ENCODE measurements at regions not wholly inside any gene's neighbourhood (a gene's known extent, or its start where the extent isn't known, plus 50 kb on each side); places are given as distances from the start of the nearest gene placed in this dataset.

DNA sequence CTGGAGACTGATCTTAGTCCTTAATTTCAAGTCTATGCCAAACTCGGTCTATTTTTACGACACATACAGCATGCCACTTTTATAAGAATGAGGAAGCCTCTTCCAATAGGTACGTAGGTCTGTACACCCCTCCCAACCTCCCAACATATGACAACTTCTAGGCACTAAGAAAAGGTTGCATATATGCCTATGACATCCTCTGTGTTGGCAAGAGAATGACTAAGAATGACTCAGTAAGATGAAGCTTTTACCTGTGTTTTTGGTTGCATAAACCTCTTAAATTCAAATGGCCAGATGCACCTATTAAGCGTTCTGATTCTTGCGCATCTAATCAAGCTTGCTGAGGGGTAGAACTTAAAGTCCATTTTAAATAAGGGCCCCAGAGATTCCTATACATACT is 586.4 kb upstream of the ZEB2 start:
- Histone ChIP-seq H3K4me1 (replicated peaks; ENCODE audit: insufficient read depth) (no peaks in the 10 kb centered on the region), H3K27me3 (ENCODE audit: insufficient read depth, low read depth) (no peaks in the 10 kb centered on the region), H3K9me3 (ENCODE audit: insufficient read depth, low read depth) (no peaks in the 10 kb centered on the region), H3K79me2 (ENCODE audit: low read depth) (no peaks in the 10 kb centered on the region), H3F3A (ENCODE audit: insufficient read depth, low read depth) (no peaks in the 10 kb centered on the region), H3K4me2 (no peak overlapping the region), H3K9me2 (ENCODE audit: insufficient read depth) (no peaks in the 10 kb centered on the region), H3K4me3 (no peak overlapping the region), H2AFZ (no peak overlapping the region), H3K36me3 (ENCODE audit: low read depth) (no peaks in the 10 kb centered on the region), H4K20me1 (ENCODE audit: insufficient read depth) (no peaks in the 10 kb centered on the region), H3K27ac (no peak overlapping the region)
- TF ChIP-seq, protein P1, sequence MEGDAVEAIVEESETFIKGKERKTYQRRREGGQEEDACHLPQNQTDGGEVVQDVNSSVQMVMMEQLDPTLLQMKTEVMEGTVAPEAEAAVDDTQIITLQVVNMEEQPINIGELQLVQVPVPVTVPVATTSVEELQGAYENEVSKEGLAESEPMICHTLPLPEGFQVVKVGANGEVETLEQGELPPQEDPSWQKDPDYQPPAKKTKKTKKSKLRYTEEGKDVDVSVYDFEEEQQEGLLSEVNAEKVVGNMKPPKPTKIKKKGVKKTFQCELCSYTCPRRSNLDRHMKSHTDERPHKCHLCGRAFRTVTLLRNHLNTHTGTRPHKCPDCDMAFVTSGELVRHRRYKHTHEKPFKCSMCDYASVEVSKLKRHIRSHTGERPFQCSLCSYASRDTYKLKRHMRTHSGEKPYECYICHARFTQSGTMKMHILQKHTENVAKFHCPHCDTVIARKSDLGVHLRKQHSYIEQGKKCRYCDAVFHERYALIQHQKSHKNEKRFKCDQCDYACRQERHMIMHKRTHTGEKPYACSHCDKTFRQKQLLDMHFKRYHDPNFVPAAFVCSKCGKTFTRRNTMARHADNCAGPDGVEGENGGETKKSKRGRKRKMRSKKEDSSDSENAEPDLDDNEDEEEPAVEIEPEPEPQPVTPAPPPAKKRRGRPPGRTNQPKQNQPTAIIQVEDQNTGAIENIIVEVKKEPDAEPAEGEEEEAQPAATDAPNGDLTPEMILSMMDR (conservative IDR thresholded peaks at IDR 0.05): no peak
- no peak for TF ChIP-seq EZH2 (IDR thresholded peaks at IDR 0.05; ENCODE audit: low read depth)
- POLR2A ChIA-PET (ENCODE audit: unreplicated experiment): no interaction called here
- DNase-seq: no peak
- BruUV-seq (replicated peaks): no TSS peak
- CTCF ChIA-PET: no interaction called here
- intact Hi-C loops (cut with micrococcal nuclease; ENCODE audit: unreplicated experiment): no loop called here

DNA sequence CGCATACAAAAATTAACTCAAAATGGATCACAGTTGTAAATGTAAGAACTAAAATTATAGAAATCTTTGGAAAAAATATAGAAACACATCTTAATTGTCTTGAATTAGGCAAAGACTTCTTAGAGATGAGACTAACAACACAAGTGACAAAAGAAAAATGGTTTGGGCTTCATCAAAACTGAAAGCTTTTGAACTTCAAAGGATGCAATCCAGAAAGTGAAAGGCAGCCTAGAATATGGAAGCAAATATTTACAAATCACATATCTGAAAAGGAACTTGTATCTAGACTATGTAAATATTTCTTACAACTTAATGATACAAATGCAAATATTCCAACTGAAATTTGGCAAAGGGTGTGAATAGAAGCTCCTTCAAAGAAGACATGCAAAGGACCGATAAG is 582.8 kb upstream of the ZEB2 start:
- Histone ChIP-seq H3F3A (ENCODE audit: insufficient read depth, low read depth) (no peaks in the 10 kb centered on the region), H2AFZ (no peak overlapping the region), H3K4me1 (replicated peaks; ENCODE audit: insufficient read depth) (no peaks in the 10 kb centered on the region), H3K9me3 (ENCODE audit: insufficient read depth, low read depth) (no peaks in the 10 kb centered on the region), H3K27me3 (ENCODE audit: insufficient read depth, low read depth) (no peaks in the 10 kb centered on the region), H3K36me3 (ENCODE audit: low read depth) (no peaks in the 10 kb centered on the region), H3K9me2 (ENCODE audit: insufficient read depth) (no peaks in the 10 kb centered on the region; the same call in 1 of the 2 replicates), H3K4me2 (no peak overlapping the region), H3K4me3 (no peak overlapping the region), H3K27ac (no peak overlapping the region), H3K79me2 (ENCODE audit: low read depth) (no peaks in the 10 kb centered on the region), H4K20me1 (ENCODE audit: insufficient read depth) (no peaks in the 10 kb centered on the region)
- no TSS peak for BruUV-seq (replicated peaks)
- intact Hi-C loops (cut with micrococcal nuclease; ENCODE audit: unreplicated experiment): no loop called here
- CTCF ChIA-PET: no interaction called here
- TF ChIP-seq, protein P1 (conservative IDR thresholded peaks at IDR 0.05): no peak
- no peak for TF ChIP-seq EZH2 (IDR thresholded peaks at IDR 0.05; ENCODE audit: low read depth)
- POLR2A ChIA-PET (ENCODE audit: unreplicated experiment): no interaction called here
- DNase-seq: no peak

DNA sequence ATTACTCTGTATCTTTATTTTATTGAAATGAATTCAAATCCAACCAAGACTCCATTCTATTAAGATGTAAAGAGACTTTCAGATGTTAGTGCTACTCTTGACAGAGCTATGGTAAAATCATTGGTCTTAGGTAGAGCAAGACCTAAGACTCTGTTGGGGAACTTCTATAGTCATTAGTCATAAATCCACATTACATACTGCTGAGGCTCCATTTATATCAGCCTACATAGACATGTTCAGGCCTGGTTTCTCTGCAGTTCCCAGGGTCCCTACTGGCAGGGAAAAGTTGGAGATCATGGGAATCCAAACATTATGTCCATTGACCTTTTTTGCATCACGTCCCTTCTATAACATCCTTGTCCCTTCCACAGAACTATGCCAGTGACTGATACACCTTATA is 580.4 kb upstream of the ZEB2 start:
- no peak for TF ChIP-seq EZH2 (IDR thresholded peaks at IDR 0.05; ENCODE audit: low read depth)
- Histone ChIP-seq H3K4me3 (no peak overlapping the region), H3K9me3 (ENCODE audit: insufficient read depth, low read depth) (no peaks in the 10 kb centered on the region), H3K79me2 (ENCODE audit: low read depth) (no peaks in the 10 kb centered on the region), H2AFZ (no peak overlapping the region), H4K20me1 (ENCODE audit: insufficient read depth) (no peaks in the 10 kb centered on the region), H3K27me3 (ENCODE audit: insufficient read depth, low read depth) (no peaks in the 10 kb centered on the region), H3K4me1 (replicated peaks; ENCODE audit: insufficient read depth) (no peaks in the 10 kb centered on the region), H3K4me2 (no peak overlapping the region), H3K36me3 (ENCODE audit: low read depth) (no peaks in the 10 kb centered on the region), H3K9me2 (ENCODE audit: insufficient read depth) (no peaks in the 10 kb centered on the region; the same call in 1 of the 2 replicates), H3F3A (ENCODE audit: insufficient read depth, low read depth) (no peaks in the 10 kb centered on the region), H3K27ac (no peak overlapping the region)
- CTCF ChIA-PET: no interaction called here
- BruUV-seq (replicated peaks): no TSS peak
- intact Hi-C loops (cut with micrococcal nuclease; ENCODE audit: unreplicated experiment): no loop called here
- no peak for DNase-seq
- POLR2A ChIA-PET (ENCODE audit: unreplicated experiment): no interaction called here

DNA sequence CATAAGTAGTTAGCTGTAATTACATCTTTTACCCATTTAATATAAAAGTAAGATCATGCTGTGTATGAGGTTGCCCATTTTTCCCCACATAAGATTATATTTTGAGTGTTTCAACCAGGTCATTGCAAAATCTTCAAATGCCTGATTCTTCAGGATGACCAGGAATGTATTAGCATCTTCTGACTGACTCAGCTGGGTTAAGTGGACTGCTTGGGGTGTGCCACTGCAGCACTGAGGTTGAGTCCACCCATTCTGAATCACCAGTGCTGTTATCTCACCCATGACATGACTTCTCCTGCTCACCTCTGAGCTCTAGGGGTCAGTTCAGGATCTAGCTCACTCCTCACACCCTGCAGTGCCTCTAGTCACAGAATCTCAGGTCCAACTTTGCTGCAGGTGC is 576.7 kb upstream of the ZEB2 start:
- TF ChIP-seq, protein P1 (conservative IDR thresholded peaks at IDR 0.05): no peak
- no peak for TF ChIP-seq EZH2 (IDR thresholded peaks at IDR 0.05; ENCODE audit: low read depth)
- POLR2A ChIA-PET (ENCODE audit: unreplicated experiment): no interaction called here
- H3K4me1 ChIP-seq (replicated peaks; ENCODE audit: insufficient read depth): no peaks in the 10 kb centered on the region
- H4K20me1 ChIP-seq (ENCODE audit: insufficient read depth): no peaks in the 10 kb centered on the region
- H3K27ac ChIP-seq: no peak overlapping the region
- H3K79me2 ChIP-seq (ENCODE audit: low read depth): no peaks in the 10 kb centered on the region
- no peak overlapping the region for H3K4me2 ChIP-seq
- DNase-seq: no peak
- no TSS peak for BruUV-seq (replicated peaks)
- no peaks in the 10 kb centered on the region for H3K9me3 ChIP-seq (ENCODE audit: insufficient read depth, low read depth)
- CTCF ChIA-PET: no interaction called here
- no peak overlapping the region for H2AFZ ChIP-seq
- H3K4me3 ChIP-seq: no peak overlapping the region
- intact Hi-C loops (cut with micrococcal nuclease; ENCODE audit: unreplicated experiment): no loop called here
- H3K36me3 ChIP-seq (ENCODE audit: low read depth): no peaks in the 10 kb centered on the region
- no peaks in the 10 kb centered on the region; the same call in 1 of the 2 replicates for H3K9me2 ChIP-seq (ENCODE audit: insufficient read depth)
- no peaks in the 10 kb centered on the region for H3K27me3 ChIP-seq (ENCODE audit: insufficient read depth, low read depth)
- H3F3A ChIP-seq (ENCODE audit: insufficient read depth, low read depth): no peaks in the 10 kb centered on the region
